SKM-1 (cell line): ENCODE measurements at regions not wholly inside any gene's neighbourhood (a gene's known extent, or its start where the extent isn't known, plus 50 kb on each side); places are given as distances from the start of the nearest gene placed in this dataset.

Experiments used
- DNase-seq: peaks from one replicate; lab custom pipeline; 2025; ENCODE audit not compliant: unreplicated experiment; lab: John Stamatoyannopoulos, UW

GRCh38 chr5:25858019-25858418 is 1180.4 kb downstream of the CDH9 start:
- no peak for DNase-seq

- DNase-seq = no peak
These were observed 1187.1 kb downstream of the CDH9 start for GRCh38 chr5:25851301-25851700.

GRCh38 chr5:25850581-25850980 is 1187.8 kb downstream of the CDH9 start:
- no peak for DNase-seq

- no peak for DNase-seq
These were observed 1189.1 kb downstream of the CDH9 start for GRCh38 chr5:25849270-25849669.

GRCh38 chr5:25823330-25823873 is 1178.6 kb upstream of the CDH10 start:
- no peak for DNase-seq
